Naive thymus-derived CD8-positive, alpha-beta T cell (primary cell): ENCODE measurements at regions not wholly inside any gene's neighbourhood (a gene's known extent, or its start where the extent isn't known, plus 50 kb on each side); places are given as distances from the start of the nearest gene placed in this dataset.
"Not testable (repeated sequence)": the region's sequence is repeated elsewhere in the genome, so short reads cannot be mapped to it uniquely, and the experiment has no call there.

Experiments
- ATAC-seq, 2 donors: fragments of 150-1000 bp; cut with Tn5 transposase in 1 of 2; sonication (Bioruptor Pico), chemical (Tn5 transposase) in 1 of 2; 1 replicate in 1 of 2; 2 replicates in 1 of 2; pipeline ENCODE4 v1.10.0; 2021; ENCODE audit warnings: mild to moderate bottlenecking in 2 of 2, moderate library complexity in 2 of 2
- POLR2A ChIA-PET: fragments of 350-600 bp; sonication (Branson Sonifier 250); formaldehyde crosslinking; loops from one replicate; lab custom pipeline; 2021; ENCODE audit warnings: antibody characterized with exemption; lab: Charles Lee
- DNase-seq, 10 donors: peaks; one replicate each; pipeline versions ENCODE4 v3.0.0 to v3.0.0-alpha.2; 2020 to 2022
- H3K27ac Mint-ChIP-seq, 10 donors: one replicate each; pipeline ENCODE4 v1.8.0; 2020 to 2022; ENCODE audit warnings: mild to moderate bottlenecking in 10 of 10, mixed read lengths in 10 of 10, moderate library complexity in 4 of 10, inconsistent platforms in 1 of 10
- H3K27me3 Mint-ChIP-seq, 5 donors: one replicate each; pipeline ENCODE4 v1.8.0; 2021 to 2022; ENCODE audit warnings: mixed read lengths in 5 of 5
- H3K36me3 Mint-ChIP-seq, 3 donors: one replicate each; pipeline ENCODE4 v1.8.0; 2020 to 2022; ENCODE audit warnings: mixed read lengths in 3 of 3, mild to moderate bottlenecking in 2 of 3, inconsistent platforms in 1 of 3
- H3K4me1 Mint-ChIP-seq, 4 donors: one replicate each; pipeline ENCODE4 v1.8.0; 2021 to 2022; ENCODE audit warnings: mixed read lengths in 4 of 4
- H3K4me3 Mint-ChIP-seq, 10 donors: one replicate each; pipeline ENCODE4 v1.8.0; 2020 to 2022; ENCODE audit warnings: mild to moderate bottlenecking in 10 of 10, mixed read lengths in 10 of 10, moderate library complexity in 6 of 10, inconsistent platforms in 1 of 10
- H3K9me3 Mint-ChIP-seq, 9 donors: one replicate each; pipeline ENCODE4 v1.8.0; 2020 to 2022; ENCODE audit warnings: mixed read lengths in 9 of 9, mild to moderate bottlenecking in 3 of 9, inconsistent platforms in 1 of 9, moderate library complexity in 1 of 9

DNA sequence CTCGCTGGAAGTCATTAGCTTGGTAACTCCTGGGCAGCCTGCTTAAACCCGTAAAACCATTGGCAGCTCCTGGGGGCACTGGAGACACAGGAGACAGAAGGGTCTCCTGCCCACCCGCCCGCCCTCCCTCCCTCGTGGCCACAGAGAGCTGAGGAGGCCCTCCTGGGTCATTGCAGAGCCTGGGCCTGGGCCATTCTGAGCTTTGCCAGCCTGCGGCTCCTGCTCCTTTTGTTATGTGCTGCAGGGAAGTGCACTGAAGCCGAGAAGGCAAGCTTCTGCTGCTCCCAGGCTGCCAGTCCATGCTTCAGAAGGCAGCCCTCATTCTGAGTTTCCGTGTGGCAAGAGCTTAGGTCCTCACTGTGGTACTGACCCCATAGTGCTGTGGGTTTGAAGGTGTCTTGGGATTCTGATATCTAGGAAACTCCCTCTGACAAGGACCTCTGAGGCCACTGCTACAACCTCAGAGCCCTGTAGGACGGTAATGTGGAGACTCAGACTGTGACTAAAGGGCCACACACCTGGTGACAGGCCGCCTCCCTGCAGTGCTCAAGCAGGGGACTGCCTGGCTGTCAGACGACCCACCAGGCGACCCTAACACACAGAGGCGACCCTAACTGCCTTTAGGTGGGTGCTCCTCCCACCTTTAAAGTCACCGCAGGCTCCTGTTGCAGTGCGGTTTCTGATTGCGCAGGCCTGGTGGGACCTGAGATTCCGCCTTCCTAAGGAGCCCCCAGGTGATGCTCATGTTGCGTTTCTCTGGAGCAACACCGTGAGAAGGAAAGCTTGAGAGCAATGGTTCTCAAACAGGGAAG lies 118.7 kb downstream of the IER5 start:
- peaks cover 0 to 4% (median 2%) of the 10 kb centered on the region in 4 donors for H3K4me1 Mint-ChIP-seq
- no peak overlapping the region for H3K4me3 Mint-ChIP-seq
- H3K27ac Mint-ChIP-seq: no peak overlapping the region
- no peak for DNase-seq
- no peak for ATAC-seq
- POLR2A ChIA-PET: no interaction called here
- no peaks in the 10 kb centered on the region for H3K36me3 Mint-ChIP-seq
- peaks cover 0 to 11% (median 0%) of the 10 kb centered on the region in 5 donors for H3K27me3 Mint-ChIP-seq
- H3K9me3 Mint-ChIP-seq: peaks cover 0 to 2% (median 0%) of the 10 kb centered on the region in 9 donors

DNA sequence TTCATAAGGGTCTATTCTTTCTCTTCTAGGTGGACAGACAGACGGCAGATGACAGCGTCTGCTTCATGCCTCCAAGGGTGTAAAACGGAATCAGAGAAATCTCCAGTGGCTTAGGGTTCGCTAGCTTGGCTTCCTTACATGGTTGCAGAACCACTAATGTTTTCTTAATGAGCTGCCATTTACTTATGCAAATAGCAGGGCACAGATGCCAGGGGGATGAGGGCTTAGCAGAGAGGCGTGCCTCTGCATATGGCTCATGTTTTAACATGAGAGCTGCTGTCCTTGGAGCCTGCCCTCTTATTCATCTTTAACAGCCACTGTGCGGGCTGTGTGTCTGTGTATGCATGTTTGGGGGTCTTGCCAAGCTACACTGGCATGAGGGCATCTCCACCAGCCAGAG lies 119.6 kb downstream of the IER5 start:
- H3K36me3 Mint-ChIP-seq: no peaks in the 10 kb centered on the region
- H3K9me3 Mint-ChIP-seq: no peaks in the 10 kb centered on the region
- DNase-seq: no peak
- peaks cover 0 to 6% (median 2%) of the 10 kb centered on the region in 4 donors for H3K4me1 Mint-ChIP-seq
- POLR2A ChIA-PET: no interaction called here
- H3K27me3 Mint-ChIP-seq: peaks cover 0 to 11% (median 0%) of the 10 kb centered on the region in 5 donors
- ATAC-seq: no peak
- H3K4me3 Mint-ChIP-seq: no peak overlapping the region
- H3K27ac Mint-ChIP-seq: no peak overlapping the region

DNA sequence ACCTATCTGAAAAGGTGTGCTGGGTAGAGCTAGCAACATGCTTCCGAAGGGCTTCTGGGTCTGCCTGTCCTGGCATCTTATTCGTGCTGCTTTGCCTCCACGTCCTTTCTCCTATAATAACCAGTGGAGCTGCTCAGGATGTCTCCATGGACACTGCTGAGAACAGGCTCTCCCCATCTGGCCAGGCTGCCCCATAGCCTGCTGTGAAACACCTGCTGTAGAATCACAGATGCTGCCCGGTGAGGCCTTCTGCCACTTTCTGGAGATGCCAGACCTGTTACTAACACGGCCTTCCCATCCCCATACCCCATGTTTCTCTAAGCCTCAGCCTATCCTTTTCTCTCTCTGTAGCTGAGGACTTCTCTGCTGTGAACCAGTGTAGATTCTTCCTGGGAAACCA lies 120.5 kb downstream of the IER5 start:
- Mint-ChIP-seq H3K27me3 (peaks cover 0 to 11% (median 0%) of the 10 kb centered on the region in 5 donors), H3K36me3 (no peaks in the 10 kb centered on the region), H3K4me1 (peaks cover 0 to 6% (median 2%) of the 10 kb centered on the region in 4 donors), H3K27ac (no peak overlapping the region), H3K9me3 (no peaks in the 10 kb centered on the region), H3K4me3 (no peak overlapping the region)
- no peak for DNase-seq
- POLR2A ChIA-PET: no interaction called here
- no peak for ATAC-seq

DNA sequence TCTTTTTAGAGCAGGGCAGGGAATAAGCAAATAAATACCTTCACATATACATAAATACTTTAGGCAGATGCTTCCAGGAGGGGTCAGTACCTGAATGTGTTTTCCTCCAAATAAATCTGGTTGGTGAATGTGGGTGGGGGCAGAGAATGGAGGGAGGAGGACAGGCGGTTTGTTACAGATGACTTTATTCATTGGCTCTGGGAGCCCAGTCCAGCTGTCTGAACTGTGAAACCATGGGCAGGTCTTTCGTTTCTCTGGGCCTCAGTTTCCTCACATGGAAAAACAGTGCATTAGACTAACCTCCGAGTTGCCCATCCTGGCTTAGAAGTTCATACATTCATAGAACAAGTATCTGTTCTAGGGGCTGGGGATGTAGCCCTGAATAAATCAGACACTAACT lies 124.6 kb downstream of the IER5 start:
- POLR2A ChIA-PET: no interaction called here
- no peak overlapping the region for H3K4me3 Mint-ChIP-seq
- H3K4me1 Mint-ChIP-seq: peaks cover 0 to 6% (median 2%) of the 10 kb centered on the region in 4 donors
- ATAC-seq (no peak), DNase-seq (peak in 1 of 10 donors; percentile 14)
- H3K9me3 Mint-ChIP-seq: peaks cover 0 to 9% (median 4%) of the 10 kb centered on the region in 9 donors
- peaks cover 0 to 4% (median 0%) of the 10 kb centered on the region in 3 donors for H3K36me3 Mint-ChIP-seq
- peak overlapping the region in 3 of 10 donors; percentile 0 to 51 (median 37) for H3K27ac Mint-ChIP-seq
- peaks cover 0 to 11% (median 3%) of the 10 kb centered on the region in 5 donors for H3K27me3 Mint-ChIP-seq

DNA sequence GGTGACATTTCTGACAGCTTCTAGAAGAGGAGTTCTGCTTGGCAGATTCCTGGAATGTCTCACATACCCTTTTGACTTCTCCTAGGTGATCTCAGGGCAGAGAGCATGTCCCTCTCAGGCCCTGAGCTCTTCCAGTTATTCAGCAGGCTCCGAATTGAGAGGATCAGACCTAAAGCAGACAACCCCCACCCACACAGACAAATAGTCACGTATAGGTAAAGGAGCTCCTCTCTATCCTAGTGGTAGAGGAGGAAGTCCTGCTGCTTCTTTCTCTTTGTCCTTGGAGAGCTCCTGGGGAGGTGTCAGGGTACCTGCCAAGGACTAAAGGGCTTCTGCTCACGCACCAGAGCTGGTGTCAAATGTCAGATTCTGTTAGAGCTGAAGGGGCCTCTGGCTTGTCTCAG lies 128.1 kb downstream of the IER5 start:
- ATAC-seq (no peak), DNase-seq (no peak)
- Mint-ChIP-seq H3K27me3 (peaks cover 2 to 11% (median 5%) of the 10 kb centered on the region in 5 donors), H3K4me1 (peaks cover 0 to 9% (median 0%) of the 10 kb centered on the region in 4 donors), H3K9me3 (peaks cover 0 to 9% (median 4%) of the 10 kb centered on the region in 9 donors), H3K27ac (no peak overlapping the region), H3K4me3 (no peak overlapping the region), H3K36me3 (peaks cover 0 to 4% (median 0%) of the 10 kb centered on the region in 3 donors)
- POLR2A ChIA-PET: no interaction called here

DNA sequence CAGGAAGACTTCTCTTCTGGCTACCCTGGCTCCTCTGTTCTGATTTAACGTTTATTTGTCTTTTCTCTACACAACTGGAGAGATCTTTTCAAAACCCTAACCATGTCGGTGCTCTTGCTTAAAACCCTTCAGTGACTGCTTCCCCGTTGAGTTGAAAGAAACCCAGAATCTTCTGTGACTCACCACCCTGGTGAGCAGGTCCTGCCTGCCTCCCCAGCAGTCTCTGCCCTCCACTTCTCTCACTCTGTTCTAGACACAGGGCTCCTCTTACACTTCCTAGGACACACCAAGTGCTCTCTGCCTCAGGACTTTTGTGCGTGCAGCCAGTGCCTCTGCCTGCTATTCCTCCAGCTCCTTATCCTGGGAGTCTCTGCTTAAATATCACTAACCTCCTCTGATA lies 131.4 kb downstream of the IER5 start:
- ATAC-seq (no peak), DNase-seq (no peak)
- H3K36me3 Mint-ChIP-seq: peaks cover 0 to 13% (median 0%) of the 10 kb centered on the region in 3 donors
- peaks cover 0 to 13% (median 5%) of the 10 kb centered on the region in 5 donors for H3K27me3 Mint-ChIP-seq
- peak overlapping the region in 3 of 10 donors; percentile 0 to 71 (median 64) for H3K27ac Mint-ChIP-seq
- no peak overlapping the region for H3K4me3 Mint-ChIP-seq
- H3K9me3 Mint-ChIP-seq: peaks cover 0 to 15% (median 6%) of the 10 kb centered on the region in 9 donors
- POLR2A ChIA-PET: no interaction called here
- peaks cover 0 to 8% (median 0%) of the 10 kb centered on the region in 4 donors for H3K4me1 Mint-ChIP-seq

DNA sequence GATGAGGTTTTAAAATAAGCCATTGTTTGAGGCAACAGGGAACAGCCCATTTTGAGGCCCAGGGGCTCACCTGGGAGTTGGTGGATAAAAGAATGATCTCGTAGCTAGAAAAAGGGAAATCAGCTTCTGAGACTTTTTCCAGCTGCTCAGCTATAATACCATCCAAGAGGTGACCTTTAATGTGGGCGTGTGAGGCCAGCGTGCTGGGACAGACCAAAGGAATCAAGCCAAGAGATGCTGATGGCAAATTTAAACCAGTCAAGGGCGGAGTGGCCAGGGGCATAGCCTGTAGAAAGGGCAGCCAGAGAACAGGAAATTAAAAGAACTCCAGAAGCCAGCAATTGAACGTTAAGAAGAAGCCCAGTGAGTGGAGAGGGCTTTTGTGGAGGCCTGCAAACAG lies 132.6 kb downstream of the IER5 start:
- no peak overlapping the region for H3K4me3 Mint-ChIP-seq
- H3K27ac Mint-ChIP-seq: peak overlapping the region in 1 of 10 donors; percentile 70
- POLR2A ChIA-PET: no interaction called here
- ATAC-seq (no peak), DNase-seq (no peak)
- H3K36me3 Mint-ChIP-seq: peaks cover 0 to 14% (median 0%) of the 10 kb centered on the region in 3 donors
- H3K4me1 Mint-ChIP-seq: peaks cover 0 to 8% (median 0%) of the 10 kb centered on the region in 4 donors
- peaks cover 0 to 14% (median 5%) of the 10 kb centered on the region in 5 donors for H3K27me3 Mint-ChIP-seq
- H3K9me3 Mint-ChIP-seq: peaks cover 0 to 15% (median 6%) of the 10 kb centered on the region in 9 donors

DNA sequence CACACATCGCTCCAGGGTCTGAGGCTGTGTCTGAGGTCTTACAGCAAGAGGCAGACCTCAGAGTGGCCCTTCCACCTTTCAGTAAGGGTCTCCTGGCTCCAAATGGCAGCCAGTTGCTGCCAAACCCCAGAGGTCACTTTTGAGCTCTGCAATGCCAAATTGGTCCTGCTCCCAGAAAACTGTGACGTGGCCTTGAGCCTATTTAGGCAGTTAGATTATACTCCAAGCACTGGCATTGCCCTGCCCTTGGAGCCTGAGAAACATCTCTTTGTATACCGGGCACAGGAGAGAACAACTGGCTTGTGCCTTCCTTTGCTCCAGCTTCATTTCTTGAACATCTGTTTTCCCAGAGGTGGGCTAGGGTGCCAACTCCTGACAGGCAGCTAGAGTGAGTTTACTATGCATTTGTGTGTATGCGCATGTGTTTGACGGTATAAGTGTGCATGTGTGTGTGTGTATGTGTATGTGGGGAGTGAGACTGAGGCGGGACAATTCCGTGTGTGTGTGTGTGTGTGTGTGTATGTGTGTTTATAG lies 134.5 kb downstream of the IER5 start:
- DNase-seq (no peak), ATAC-seq (no peak)
- peaks cover 0 to 20% (median 0%) of the 10 kb centered on the region in 3 donors for H3K36me3 Mint-ChIP-seq
- H3K27me3 Mint-ChIP-seq: peaks cover 0 to 7% (median 3%) of the 10 kb centered on the region in 5 donors
- H3K4me1 Mint-ChIP-seq: peaks cover 0 to 6% (median 0%) of the 10 kb centered on the region in 4 donors
- peaks cover 0 to 19% (median 8%) of the 10 kb centered on the region in 9 donors for H3K9me3 Mint-ChIP-seq
- peak overlapping the region in 1 of 10 donors; percentile 28 for H3K27ac Mint-ChIP-seq
- POLR2A ChIA-PET: no interaction called here
- no peak overlapping the region for H3K4me3 Mint-ChIP-seq

DNA sequence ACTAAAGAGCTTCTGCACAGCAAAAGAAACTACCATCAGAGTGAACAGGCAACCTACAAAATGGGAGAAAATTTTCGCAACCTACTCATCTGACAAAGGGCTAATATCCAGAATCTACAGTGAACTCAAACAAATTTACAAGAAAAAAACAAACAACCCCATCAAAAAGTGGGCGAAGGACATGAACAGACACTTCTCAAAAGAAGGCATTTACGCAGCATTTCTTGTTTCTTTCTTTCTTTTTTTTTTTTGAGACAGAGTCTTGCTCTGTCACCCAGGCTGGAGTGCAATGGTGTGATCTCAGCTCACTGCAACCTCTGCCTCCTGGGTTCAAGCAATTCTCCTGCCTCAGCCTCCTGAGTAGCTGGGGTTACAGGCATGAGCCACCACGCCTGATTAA lies 138.2 kb downstream of the IER5 start:
- H3K4me1 Mint-ChIP-seq, ATAC-seq, H3K27me3 Mint-ChIP-seq, H3K4me3 Mint-ChIP-seq, DNase-seq, H3K27ac Mint-ChIP-seq, POLR2A ChIA-PET: not testable (repeated sequence)
- H3K9me3 Mint-ChIP-seq: peaks cover 5 to 29% (median 9%) of the 10 kb centered on the region in 9 donors
- peaks cover 0 to 35% (median 5%) of the 10 kb centered on the region in 3 donors for H3K36me3 Mint-ChIP-seq

DNA sequence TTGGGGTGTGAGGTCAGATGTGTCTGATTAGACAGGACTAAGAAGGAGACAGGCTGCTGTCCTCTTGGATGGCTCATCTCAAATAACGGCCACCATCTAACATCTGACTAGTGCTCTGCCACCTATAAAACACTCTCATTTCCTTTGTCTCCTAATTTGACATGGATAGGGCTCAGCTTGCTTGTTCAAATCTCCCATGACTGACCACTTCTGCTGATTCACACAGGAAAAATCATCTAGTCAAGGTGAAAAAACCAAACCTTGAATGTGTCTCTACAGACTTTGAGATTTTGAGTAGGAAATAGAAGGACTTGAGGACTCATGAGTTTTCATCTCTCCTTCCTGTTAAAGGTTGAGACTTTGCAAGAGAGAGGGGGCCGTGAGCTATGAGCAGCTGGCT lies 150.6 kb downstream of the IER5 start:
- Mint-ChIP-seq H3K27ac (peak overlapping the region in 1 of 10 donors; percentile 5), H3K27me3 (peaks cover 0 to 4% (median 1%) of the 10 kb centered on the region in 5 donors), H3K36me3 (no peaks in the 10 kb centered on the region), H3K4me1 (peaks cover 0 to 5% (median 0%) of the 10 kb centered on the region in 4 donors), H3K9me3 (peaks cover 0 to 6% (median 0%) of the 10 kb centered on the region in 9 donors), H3K4me3 (no peak overlapping the region)
- DNase-seq (no peak), ATAC-seq (no peak)
- POLR2A ChIA-PET: no interaction called here

DNA sequence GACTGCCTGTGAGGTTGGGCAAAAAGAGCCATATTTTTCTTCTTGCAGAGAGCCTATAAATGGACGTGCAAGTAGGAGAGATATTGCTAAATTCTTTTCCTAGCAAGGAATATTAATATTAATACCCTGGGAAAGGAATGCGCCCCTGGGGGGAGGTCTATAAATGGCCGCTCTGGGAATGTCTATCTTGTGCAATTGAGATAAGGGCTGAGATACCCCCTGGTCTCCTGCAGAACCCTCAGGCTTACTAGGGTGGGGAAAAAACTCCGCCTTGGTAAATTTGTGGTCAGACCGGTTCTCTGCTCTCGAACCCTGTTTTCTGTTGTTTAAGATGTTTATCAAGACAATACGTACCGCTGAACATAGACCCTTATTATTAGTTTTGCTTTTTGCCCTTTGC lies 157.8 kb downstream of the IER5 start:
- peaks cover 0 to 41% (median 22%) of the 10 kb centered on the region in 9 donors for H3K9me3 Mint-ChIP-seq
- DNase-seq, H3K27ac Mint-ChIP-seq, H3K27me3 Mint-ChIP-seq, ATAC-seq, H3K4me3 Mint-ChIP-seq, H3K4me1 Mint-ChIP-seq, POLR2A ChIA-PET: not testable (repeated sequence)
- H3K36me3 Mint-ChIP-seq: peaks cover 0 to 24% (median 15%) of the 10 kb centered on the region in 3 donors

DNA sequence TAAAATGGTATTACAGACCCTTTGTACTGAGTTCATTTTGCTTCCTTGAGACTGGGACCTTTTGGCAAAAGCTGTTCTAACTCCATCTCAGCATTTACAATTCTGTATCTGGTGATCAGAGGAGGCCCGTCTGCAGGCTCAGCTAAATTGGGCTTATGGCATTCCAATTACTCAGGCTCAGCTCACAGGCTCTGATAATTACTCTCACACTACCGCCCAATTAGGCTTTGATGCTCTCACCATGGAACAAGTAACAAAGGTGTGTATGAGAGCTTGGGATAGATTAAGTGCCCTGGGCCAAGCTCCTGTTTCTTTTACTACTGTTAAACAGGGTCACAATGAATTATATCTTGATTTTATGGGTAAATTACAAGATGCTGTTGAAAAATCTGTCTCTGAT lies 159.9 kb downstream of the IER5 start:
- ATAC-seq, H3K27me3 Mint-ChIP-seq, H3K27ac Mint-ChIP-seq, DNase-seq, POLR2A ChIA-PET, H3K4me1 Mint-ChIP-seq, H3K4me3 Mint-ChIP-seq: not testable (repeated sequence)
- H3K9me3 Mint-ChIP-seq: peaks cover 0 to 44% (median 22%) of the 10 kb centered on the region in 9 donors
- peaks cover 0 to 27% (median 15%) of the 10 kb centered on the region in 3 donors for H3K36me3 Mint-ChIP-seq

DNA sequence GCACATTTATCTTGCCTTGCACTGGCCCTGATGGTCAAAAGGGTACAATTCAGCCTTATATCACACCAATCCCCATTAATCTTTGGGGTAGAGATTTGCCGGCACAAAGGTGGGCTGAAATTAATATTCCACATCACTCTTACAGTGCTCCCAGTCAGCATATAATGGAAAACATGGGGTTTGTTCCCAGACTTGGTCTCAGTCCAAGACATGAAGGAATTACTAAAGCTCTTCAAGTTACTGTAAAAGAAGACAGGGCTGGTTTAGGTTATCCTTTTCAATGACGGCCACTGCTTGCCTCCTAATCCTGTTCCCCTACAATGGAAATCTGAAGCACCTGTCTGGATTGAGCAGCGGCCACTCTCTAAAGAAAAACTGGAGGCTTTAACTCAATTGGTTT lies 160.7 kb downstream of the IER5 start:
- Mint-ChIP-seq H3K4me3 (no peak overlapping the region), H3K4me1 (no peaks in the 10 kb centered on the region), H3K9me3 (peaks cover 0 to 52% (median 22%) of the 10 kb centered on the region in 9 donors), H3K36me3 (peaks cover 0 to 33% (median 17%) of the 10 kb centered on the region in 3 donors), H3K27me3 (peaks cover 0 to 5% (median 0%) of the 10 kb centered on the region in 5 donors), H3K27ac (no peak overlapping the region)
- POLR2A ChIA-PET: no interaction called here
- ATAC-seq (no peak), DNase-seq (no peak)
